ENCODE measurements at regions not wholly inside any gene's neighbourhood (a gene's known extent, or its start where the extent isn't known, plus 50 kb on each side); places are given as distances from the start of the nearest gene placed in this dataset.
A peak's percentile ranks its signal among the peaks of the same experiment; 100 is the strongest.

DNA sequence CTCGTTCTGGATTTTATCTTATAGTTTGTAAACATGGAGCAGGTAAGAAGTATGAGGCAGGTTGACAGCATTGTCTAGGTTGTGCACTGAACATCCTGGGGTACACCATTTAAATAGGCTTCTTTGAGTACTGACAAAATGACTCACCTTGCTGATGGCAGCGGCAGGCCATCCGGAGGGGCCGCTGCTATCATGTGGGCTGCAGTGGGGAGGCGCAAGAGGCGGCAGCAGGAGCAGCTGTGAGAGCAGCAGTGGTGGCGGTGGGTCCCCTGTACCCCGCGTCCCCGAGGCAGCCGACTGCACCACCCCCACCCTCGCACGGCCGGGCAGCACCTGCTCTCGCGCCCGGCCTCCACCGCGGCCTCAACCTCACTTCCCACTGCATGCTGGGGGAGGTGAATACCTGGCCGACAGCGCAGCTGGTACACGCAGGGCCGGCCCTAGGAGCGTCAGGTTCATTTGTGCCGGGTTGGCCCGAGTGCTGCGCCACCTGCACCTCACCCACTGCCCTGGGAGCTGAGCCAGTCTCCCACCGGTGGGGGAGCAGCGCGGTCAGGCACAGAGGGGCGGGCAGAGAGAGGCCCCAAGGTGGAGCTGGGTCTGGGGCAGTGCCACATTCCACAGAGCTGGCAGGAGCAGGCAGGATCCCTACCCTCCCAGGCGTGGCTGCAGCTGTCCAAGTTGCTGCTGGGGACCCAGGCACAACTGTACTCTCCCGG is 154.5 kb upstream of the RBMS1 start:
- Histone ChIP-seq H3K27me3 (no peaks in the 10 kb centered on the region), H3K4me1 (no peaks in the 10 kb centered on the region), H3K27ac (no peak overlapping the region), H3K9me3 (no peaks in the 10 kb centered on the region), H3K4me3 (no peak overlapping the region), H3K9ac (ENCODE audit: low read depth in 2 of 2, low read length in 2 of 2) (no peak overlapping the region), H3K36me3 (no peaks in the 10 kb centered on the region)
- intact Hi-C loops (cut with DNase I): no loop called here
- no peak for DNase-seq
- TF ChIP-seq CTCF (IDR thresholded peaks at IDR 0.05): no peak

- no peak for TF ChIP-seq CTCF (IDR thresholded peaks at IDR 0.05)
Measured at GRCh38 chr2:160649698-160650097, 156.1 kb upstream of the RBMS1 start.

GRCh38 chr2:160650196-160651118 is 156.8 kb upstream of the RBMS1 start:
- Histone ChIP-seq H3K9ac (ENCODE audit: low read depth in 2 of 2, low read length in 2 of 2) (no peak overlapping the region), H3K36me3 (no peaks in the 10 kb centered on the region), H3K27ac (no peak overlapping the region), H3K4me3 (no peak overlapping the region), H3K9me3 (no peaks in the 10 kb centered on the region), H3K4me1 (no peaks in the 10 kb centered on the region), H3K27me3 (no peaks in the 10 kb centered on the region)
- TF ChIP-seq CTCF (IDR thresholded peaks at IDR 0.05): no peak
- intact Hi-C loops (cut with DNase I): no loop called here
- DNase-seq: no peak

More at GRCh38 chr2:160649698-160650097, 156.1 kb upstream of the RBMS1 start:
- no peaks in the 10 kb centered on the region for H3K27me3 ChIP-seq
- no peak overlapping the region for H3K9ac ChIP-seq (ENCODE audit: low read depth in 2 of 2, low read length in 2 of 2)
- no peaks in the 10 kb centered on the region for H3K4me1 ChIP-seq
- H3K36me3 ChIP-seq: no peaks in the 10 kb centered on the region
- no peaks in the 10 kb centered on the region for H3K9me3 ChIP-seq
- no peak overlapping the region for H3K4me3 ChIP-seq
- DNase-seq: no peak
- intact Hi-C loops (cut with DNase I): no loop called here
- no peak overlapping the region for H3K27ac ChIP-seq

GRCh38 chr2:160651416-160652200 is 158.0 kb upstream of the RBMS1 start:
- Histone ChIP-seq H3K4me1 (no peaks in the 10 kb centered on the region), H3K9me3 (no peaks in the 10 kb centered on the region), H3K27ac (no peak overlapping the region), H3K9ac (ENCODE audit: low read depth in 2 of 2, low read length in 2 of 2) (no peak overlapping the region), H3K36me3 (no peaks in the 10 kb centered on the region), H3K4me3 (no peak overlapping the region), H3K27me3 (no peaks in the 10 kb centered on the region)
- no peak for TF ChIP-seq CTCF (IDR thresholded peaks at IDR 0.05)
- intact Hi-C loops (cut with DNase I): no loop called here
- no peak for DNase-seq

DNA sequence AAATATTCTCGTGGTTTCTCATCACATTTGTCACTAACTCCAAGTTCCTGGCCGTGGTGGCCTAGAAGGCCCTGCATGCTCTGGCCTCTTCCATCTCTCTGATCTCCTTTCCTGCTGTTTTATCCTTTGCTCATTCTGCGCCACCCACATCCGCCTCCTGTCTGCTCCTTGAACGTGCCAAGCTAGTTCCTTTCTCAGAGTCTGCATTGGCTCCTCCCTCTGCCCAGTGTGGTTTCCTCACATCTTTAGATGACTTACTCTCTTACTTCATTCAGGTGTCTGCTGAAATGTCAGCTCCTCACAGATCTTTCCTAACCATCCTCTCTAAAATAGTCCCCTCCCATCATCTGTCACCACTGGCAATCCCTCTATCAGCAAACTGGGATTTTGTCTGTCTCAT is 158.6 kb upstream of the RBMS1 start:
- Histone ChIP-seq H3K9ac (ENCODE audit: low read depth in 2 of 2, low read length in 2 of 2) (no peak overlapping the region), H3K27ac (no peak overlapping the region), H3K9me3 (no peaks in the 10 kb centered on the region), H3K36me3 (no peaks in the 10 kb centered on the region), H3K4me3 (no peak overlapping the region), H3K27me3 (no peaks in the 10 kb centered on the region), H3K4me1 (no peaks in the 10 kb centered on the region)
- TF ChIP-seq CTCF (IDR thresholded peaks at IDR 0.05): no peak
- DNase-seq: peak; percentile 34
- intact Hi-C loops (cut with DNase I): no loop called here
